Glutamatergic neuron (in vitro differentiated cells): ENCODE measurements at regions not wholly inside any gene's neighbourhood (a gene's known extent, or its start where the extent isn't known, plus 50 kb on each side); places are given as distances from the start of the nearest gene placed in this dataset.

Experiments used
- DNase-seq: peaks from one replicate; pipeline ENCODE4 v3.0.0; 2022
- H3K27ac Mint-ChIP-seq: one replicate; pipeline ENCODE4 v1.8.0; 2020; ENCODE audit warnings: mild to moderate bottlenecking, mixed read lengths, inconsistent platforms; ENCODE audit not compliant: unreplicated experiment
- H3K27me3 Mint-ChIP-seq: one replicate; pipeline ENCODE4 v1.8.0; 2020; ENCODE audit warnings: mild to moderate bottlenecking, moderate library complexity, mixed read lengths, inconsistent platforms; ENCODE audit not compliant: unreplicated experiment
- H3K36me3 Mint-ChIP-seq: one replicate; pipeline ENCODE4 v1.8.0; 2020; ENCODE audit warnings: mild to moderate bottlenecking, mixed read lengths, inconsistent platforms; ENCODE audit not compliant: unreplicated experiment
- H3K4me1 Mint-ChIP-seq: one replicate; pipeline ENCODE4 v1.8.0; 2020; ENCODE audit warnings: mild to moderate bottlenecking, low read depth, mixed read lengths, inconsistent platforms; ENCODE audit not compliant: unreplicated experiment
- H3K4me3 Mint-ChIP-seq: one replicate; pipeline ENCODE4 v1.8.0; 2020; ENCODE audit warnings: mild to moderate bottlenecking, mixed read lengths, inconsistent platforms; ENCODE audit not compliant: unreplicated experiment
- H3K9me3 Mint-ChIP-seq: one replicate; pipeline ENCODE4 v1.8.0; 2020; ENCODE audit warnings: mild to moderate bottlenecking, moderate library complexity, mixed read lengths, inconsistent platforms; ENCODE audit not compliant: unreplicated experiment
- TF ChIP-seq, protein P1 (sequence below): fragments of 200-600 bp; sonication (generic); IDR thresholded peaks from one replicate; pipeline ENCODE4 v1.5.0; 2021; ENCODE audit not compliant: partially characterized antibody, unreplicated experiment

DNA sequence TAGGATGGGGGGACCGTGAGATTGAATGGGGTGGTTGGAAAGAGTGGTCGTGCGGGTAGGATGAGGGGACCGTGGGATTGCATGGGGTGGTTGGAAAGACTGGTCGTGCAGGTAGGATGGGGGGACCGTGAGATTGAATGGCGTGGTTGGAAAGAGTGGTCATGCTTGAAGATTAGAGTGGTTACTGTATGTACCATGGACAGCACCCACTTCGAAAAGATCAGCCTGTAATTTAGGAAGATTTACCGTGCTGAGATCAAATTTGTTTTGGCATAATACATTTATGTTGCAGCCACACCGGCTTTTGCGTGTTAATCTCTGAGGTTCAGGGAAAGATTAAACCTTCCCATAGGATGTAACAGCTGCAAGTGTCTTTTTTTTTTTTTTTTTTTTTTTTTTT is 495.2 kb upstream of the ADARB2 start:
- no peaks in the 10 kb centered on the region for H3K36me3 Mint-ChIP-seq
- H3K4me1 Mint-ChIP-seq = no peaks in the 10 kb centered on the region
- no peak for DNase-seq
- H3K27ac Mint-ChIP-seq = no peak overlapping the region
- TF ChIP-seq, protein P1, sequence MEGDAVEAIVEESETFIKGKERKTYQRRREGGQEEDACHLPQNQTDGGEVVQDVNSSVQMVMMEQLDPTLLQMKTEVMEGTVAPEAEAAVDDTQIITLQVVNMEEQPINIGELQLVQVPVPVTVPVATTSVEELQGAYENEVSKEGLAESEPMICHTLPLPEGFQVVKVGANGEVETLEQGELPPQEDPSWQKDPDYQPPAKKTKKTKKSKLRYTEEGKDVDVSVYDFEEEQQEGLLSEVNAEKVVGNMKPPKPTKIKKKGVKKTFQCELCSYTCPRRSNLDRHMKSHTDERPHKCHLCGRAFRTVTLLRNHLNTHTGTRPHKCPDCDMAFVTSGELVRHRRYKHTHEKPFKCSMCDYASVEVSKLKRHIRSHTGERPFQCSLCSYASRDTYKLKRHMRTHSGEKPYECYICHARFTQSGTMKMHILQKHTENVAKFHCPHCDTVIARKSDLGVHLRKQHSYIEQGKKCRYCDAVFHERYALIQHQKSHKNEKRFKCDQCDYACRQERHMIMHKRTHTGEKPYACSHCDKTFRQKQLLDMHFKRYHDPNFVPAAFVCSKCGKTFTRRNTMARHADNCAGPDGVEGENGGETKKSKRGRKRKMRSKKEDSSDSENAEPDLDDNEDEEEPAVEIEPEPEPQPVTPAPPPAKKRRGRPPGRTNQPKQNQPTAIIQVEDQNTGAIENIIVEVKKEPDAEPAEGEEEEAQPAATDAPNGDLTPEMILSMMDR = no peak
- no peak overlapping the region for H3K4me3 Mint-ChIP-seq
- H3K9me3 Mint-ChIP-seq = no peaks in the 10 kb centered on the region
- H3K27me3 Mint-ChIP-seq = no peaks in the 10 kb centered on the region

DNA sequence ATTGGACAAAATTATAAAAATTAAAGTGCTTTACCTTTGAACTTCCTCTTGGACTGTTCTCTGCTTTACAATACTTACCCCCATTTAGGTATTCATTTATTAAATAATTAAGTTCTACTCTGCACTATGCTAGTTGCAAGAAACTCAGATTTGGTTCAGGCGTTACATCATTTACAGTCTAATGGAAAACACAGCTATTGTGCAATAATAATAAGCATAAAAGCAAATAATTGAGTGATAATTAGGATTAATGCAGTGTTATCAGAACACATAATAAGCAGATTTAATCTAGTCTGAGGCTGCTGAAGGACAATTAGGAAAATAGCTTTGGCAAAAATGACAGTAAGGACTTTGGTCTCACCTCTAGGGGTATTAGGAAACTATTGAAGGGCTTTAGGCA is 493.2 kb upstream of the ADARB2 start:
- DNase-seq = no peak
- TF ChIP-seq, protein P1 = no peak
- Mint-ChIP-seq H3K27ac (no peak overlapping the region), H3K27me3 (no peaks in the 10 kb centered on the region), H3K4me1 (no peaks in the 10 kb centered on the region), H3K9me3 (no peaks in the 10 kb centered on the region), H3K4me3 (no peak overlapping the region), H3K36me3 (no peaks in the 10 kb centered on the region)

DNA sequence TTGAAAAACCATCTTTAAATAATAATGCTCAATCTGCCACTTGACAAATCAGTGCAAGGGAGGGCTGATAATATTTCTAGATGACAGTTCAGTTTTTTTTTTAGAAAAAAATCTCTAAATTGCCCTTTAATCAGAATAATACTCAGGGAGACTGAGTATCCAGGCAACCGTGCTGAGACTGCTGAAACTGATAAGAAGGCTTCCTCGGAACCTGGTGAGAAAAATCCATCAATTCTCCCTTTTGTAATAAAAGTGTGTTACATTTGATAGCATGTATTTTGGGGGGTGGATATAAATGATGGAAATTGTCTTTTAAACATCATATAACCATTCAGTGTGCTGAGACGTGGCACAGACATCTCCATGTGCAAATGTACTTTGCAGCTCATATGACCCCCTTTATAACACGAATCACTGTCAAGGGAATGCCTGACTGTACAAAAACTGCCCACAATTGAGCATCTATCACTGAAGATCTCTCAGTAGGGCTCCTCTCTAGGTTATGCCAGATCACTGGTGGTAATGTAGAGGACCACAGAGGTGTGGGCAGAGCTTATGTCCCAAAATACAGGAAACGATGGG is 491.1 kb upstream of the ADARB2 start:
- no peak overlapping the region for H3K27ac Mint-ChIP-seq
- no peaks in the 10 kb centered on the region for H3K36me3 Mint-ChIP-seq
- TF ChIP-seq, protein P1 = no peak
- H3K4me3 Mint-ChIP-seq = no peak overlapping the region
- DNase-seq = no peak
- H3K27me3 Mint-ChIP-seq = no peaks in the 10 kb centered on the region
- H3K4me1 Mint-ChIP-seq = no peaks in the 10 kb centered on the region
- no peaks in the 10 kb centered on the region for H3K9me3 Mint-ChIP-seq

DNA sequence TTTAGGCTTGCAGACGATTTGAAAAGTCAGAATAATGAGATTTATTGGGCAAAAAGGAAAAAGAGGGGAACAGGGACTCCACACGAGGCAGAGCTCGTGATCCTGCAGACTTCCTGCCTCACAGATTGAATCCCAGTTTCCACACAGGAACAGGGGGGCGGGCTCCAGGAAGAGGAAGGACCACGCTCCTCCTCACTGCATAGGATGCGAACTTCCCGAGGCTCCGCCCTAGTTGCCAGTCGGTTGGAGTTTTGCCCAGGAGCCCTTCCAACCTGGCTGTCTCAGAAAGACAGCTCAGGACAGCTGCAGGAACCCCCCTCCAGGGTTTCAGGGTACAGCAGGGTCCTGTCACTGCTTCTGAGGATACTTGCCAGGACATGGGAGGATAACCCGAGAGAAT is 488.3 kb upstream of the ADARB2 start:
- no peak for DNase-seq
- Mint-ChIP-seq H3K4me1 (no peaks in the 10 kb centered on the region), H3K4me3 (no peak overlapping the region), H3K27me3 (no peaks in the 10 kb centered on the region), H3K27ac (no peak overlapping the region), H3K9me3 (no peaks in the 10 kb centered on the region), H3K36me3 (no peaks in the 10 kb centered on the region)
- TF ChIP-seq, protein P1 = no peak

DNA sequence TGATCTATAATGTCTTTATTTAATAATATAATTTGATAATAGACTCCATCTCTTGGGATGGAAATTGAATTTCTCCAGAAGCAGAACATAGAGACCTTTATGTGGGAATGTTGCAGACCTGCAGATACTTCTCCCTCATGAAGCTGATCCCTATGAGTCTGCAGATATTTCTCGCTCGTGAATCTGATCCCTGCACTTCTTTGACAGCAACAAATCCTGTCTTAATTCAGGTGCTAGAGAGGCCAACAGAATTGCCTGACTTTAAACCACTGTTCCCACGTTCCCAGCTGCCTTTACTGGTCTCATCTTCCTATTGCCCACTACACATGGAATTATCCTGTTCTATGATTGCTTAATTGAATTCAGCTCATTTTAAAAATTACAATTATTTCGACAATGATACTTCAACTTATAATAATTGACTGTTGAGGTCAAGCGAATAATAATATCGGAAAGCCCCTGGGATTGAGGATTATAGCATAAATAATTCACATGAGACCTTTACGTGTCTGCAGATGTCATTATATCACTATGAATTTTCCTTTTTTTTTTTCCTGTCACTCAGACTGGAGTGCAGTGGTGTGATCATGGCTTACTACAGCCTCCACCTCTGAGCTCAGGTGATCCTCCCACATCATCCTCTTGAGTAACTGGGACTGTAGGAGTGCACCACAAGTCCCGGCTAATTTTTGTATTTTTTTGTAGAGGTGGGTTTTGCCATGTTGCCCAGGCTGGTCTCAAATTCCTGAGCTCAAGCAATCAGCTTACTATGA is 486.4 kb upstream of the ADARB2 start:
- no peak overlapping the region for H3K27ac Mint-ChIP-seq
- peaks cover 1% of the 10 kb centered on the region for H3K4me1 Mint-ChIP-seq

More for the DNA sequence above, 486.4 kb upstream of the ADARB2 start:
- H3K27me3 Mint-ChIP-seq = no peaks in the 10 kb centered on the region
- H3K9me3 Mint-ChIP-seq = no peaks in the 10 kb centered on the region
- H3K4me3 Mint-ChIP-seq = no peak overlapping the region
- no peak for DNase-seq
- TF ChIP-seq, protein P1 = no peak
- H3K36me3 Mint-ChIP-seq = no peaks in the 10 kb centered on the region
